GM23248 (cell line): ENCODE measurements at regions not wholly inside any gene's neighbourhood (a gene's known extent, or its start where the extent isn't known, plus 50 kb on each side); places are given as distances from the start of the nearest gene placed in this dataset.

Experiments used
- DNase-seq: peaks from one replicate; pipeline ENCODE4 v3.0.0-alpha.2; 2015
- H2AFZ ChIP-seq: fragments of 200-600 bp; sonication (generic); 2 replicates; pipeline ENCODE4 v1.6.1; 2016; ENCODE audit warnings: antibody characterized with exemption
- H3F3A ChIP-seq: fragments of 200-600 bp; sonication (generic); 2 replicates; pipeline ENCODE4 v1.6.1; 2016; ENCODE audit warnings: mild to moderate bottlenecking, antibody characterized with exemption, mixed run types; ENCODE audit not compliant: insufficient read depth
- H3K27ac ChIP-seq: fragments of 200-600 bp; sonication (generic); 2 replicates; pipeline ENCODE4 v1.5.1; 2016; ENCODE audit warnings: mild to moderate bottlenecking
- H3K27me3 ChIP-seq: fragments of 200-600 bp; sonication (generic); replicated peaks from 2 replicates; pipeline ENCODE4 v1.6.1; 2016; ENCODE audit warnings: mild to moderate bottlenecking; ENCODE audit not compliant: insufficient read depth
- H3K36me3 ChIP-seq: fragments of 200-600 bp; sonication (generic); 2 replicates; pipeline ENCODE4 v1.6.1; 2016; ENCODE audit warnings: low read depth, mild to moderate bottlenecking
- H3K4me1 ChIP-seq: fragments of 200-600 bp; sonication (generic); 2 replicates; pipeline ENCODE4 v1.6.1; 2016; ENCODE audit warnings: mild to moderate bottlenecking; ENCODE audit not compliant: insufficient read depth
- H3K4me2 ChIP-seq: fragments of 200-600 bp; sonication (generic); one replicate; pipeline ENCODE4 v1.6.1; 2016; ENCODE audit warnings: mild to moderate bottlenecking; ENCODE audit not compliant: unreplicated experiment
- H3K4me3 ChIP-seq: fragments of 200-600 bp; sonication (generic); 2 replicates; pipeline ENCODE4 v1.5.1; 2016; ENCODE audit warnings: mild to moderate bottlenecking
- H3K79me2 ChIP-seq: fragments of 200-600 bp; sonication (generic); 2 replicates; pipeline ENCODE4 v1.6.1; 2016; ENCODE audit warnings: mild to moderate bottlenecking; ENCODE audit not compliant: insufficient read depth
- H3K9ac ChIP-seq: fragments of 200-600 bp; sonication (generic); 2 replicates; pipeline ENCODE4 v1.6.1; 2016; ENCODE audit warnings: mild to moderate bottlenecking
- H3K9me2 ChIP-seq: fragments of 200-600 bp; sonication (generic); 2 replicates; pipeline ENCODE4 v1.6.1; 2016; ENCODE audit warnings: mixed run types, mild to moderate bottlenecking, moderate library complexity; ENCODE audit not compliant: insufficient read depth
- H3K9me3 ChIP-seq: fragments of 200-600 bp; sonication (generic); one replicate; pipeline ENCODE4 v1.6.1; 2017; ENCODE audit warnings: low read depth
- H4K20me1 ChIP-seq: fragments of 200-600 bp; sonication (generic); 2 replicates; pipeline ENCODE4 v1.6.0; 2016; ENCODE audit not compliant: insufficient read depth
- EZH2 ChIP-seq: fragments of 200-600 bp; sonication (generic); IDR thresholded peaks from 2 replicates; pipeline ENCODE4 v1.6.1; 2018; ENCODE audit warnings: antibody characterized with exemption, mild to moderate bottlenecking; ENCODE audit not compliant: insufficient read depth, poor library complexity, severe bottlenecking
- EZH2phosphoT487 ChIP-seq: fragments of 200-600 bp; sonication (generic); IDR thresholded peaks from 2 replicates; pipeline ENCODE4 v1.6.1; 2018; ENCODE audit warnings: antibody characterized with exemption, moderate library complexity, mild to moderate bottlenecking, low read depth; ENCODE audit not compliant: insufficient read depth
- WGBS, 2 experiments: methylation state at CpG; one replicate each; pipeline ENCODE4 v1.1.6; 2015 to 2017; ENCODE audit warnings: low lambda C conversion rate in 2 of 2, low coverage in 1 of 2; ENCODE audit errors: missing lambda C conversion rate in 2 of 2; 5-methylcytosine and 5-hydroxymethylcytosine counted together
- in situ Hi-C: fragments of 300-500 bp; cut with MboI; formaldehyde crosslinking; loops from 2 replicates; pipeline ENCODE4 v1.15.0; 2020

GRCh38 chr13:83344518-83344917 lies 537.8 kb downstream of the SLITRK1 start:
- no peaks in the 10 kb centered on the region for H3K9me3 ChIP-seq
- no peak overlapping the region for H3K27ac ChIP-seq
- no peaks in the 10 kb centered on the region for H4K20me1 ChIP-seq
- in situ Hi-C loops, result no loop called here
- H3K4me1 ChIP-seq, result no peaks in the 10 kb centered on the region
- TF ChIP-seq EZH2 (no peak), EZH2phosphoT487 (no peak)
- H3K4me3 ChIP-seq, result no peak overlapping the region
- 84 to 95% methylated on average over 2 of the region's 2 CpGs for WGBS, 2 experiments
- no peaks in the 10 kb centered on the region for H3K36me3 ChIP-seq
- H2AFZ ChIP-seq, result no peak overlapping the region
- no peaks in the 10 kb centered on the region for H3K27me3 ChIP-seq
- no peaks in the 10 kb centered on the region for H3K9me2 ChIP-seq
- H3F3A ChIP-seq, result no peaks in the 10 kb centered on the region
- no peak for DNase-seq
- H3K4me2 ChIP-seq, result no peak overlapping the region
- no peak overlapping the region for H3K9ac ChIP-seq
- H3K79me2 ChIP-seq, result no peaks in the 10 kb centered on the region

- Histone ChIP-seq H4K20me1 (no peaks in the 10 kb centered on the region), H3K4me1 (no peaks in the 10 kb centered on the region), H2AFZ (no peak overlapping the region), H3F3A (no peaks in the 10 kb centered on the region), H3K79me2 (no peaks in the 10 kb centered on the region), H3K27me3 (no peaks in the 10 kb centered on the region), H3K9me3 (no peaks in the 10 kb centered on the region), H3K4me3 (no peak overlapping the region), H3K36me3 (no peaks in the 10 kb centered on the region), H3K9ac (no peak overlapping the region), H3K27ac (no peak overlapping the region), H3K4me2 (no peak overlapping the region), H3K9me2 (no peaks in the 10 kb centered on the region)
- TF ChIP-seq EZH2phosphoT487 (no peak), EZH2 (no peak)
- in situ Hi-C loops, result no loop called here
- DNase-seq, result no peak
- 92 to 95% methylated on average over 2 of the region's 2 CpGs for WGBS, 2 experiments
These were observed 542.1 kb downstream of the SLITRK1 start for GRCh38 chr13:83340170-83340569.

- no peak overlapping the region for H2AFZ ChIP-seq
- DNase-seq, result peak; percentile 12
- no peaks in the 10 kb centered on the region for H3K27me3 ChIP-seq
- no peak for TF ChIP-seq EZH2phosphoT487
- TF ChIP-seq EZH2, result no peak
- no peaks in the 10 kb centered on the region for H3F3A ChIP-seq
- H3K9me3 ChIP-seq, result no peaks in the 10 kb centered on the region
- no peaks in the 10 kb centered on the region for H4K20me1 ChIP-seq
- no peaks in the 10 kb centered on the region for H3K36me3 ChIP-seq
- WGBS, 2 experiments, result 73 to 79% methylated on average over 7 of the region's 7 CpGs
- H3K27ac ChIP-seq, result no peak overlapping the region
- no peaks in the 10 kb centered on the region for H3K4me1 ChIP-seq
- no peak overlapping the region for H3K4me3 ChIP-seq
- no peaks in the 10 kb centered on the region for H3K79me2 ChIP-seq
- no peak overlapping the region for H3K4me2 ChIP-seq
- no peak overlapping the region for H3K9ac ChIP-seq
- H3K9me2 ChIP-seq, result no peaks in the 10 kb centered on the region
- in situ Hi-C loops, result no loop called here
These were observed 548.5 kb downstream of the SLITRK1 start for GRCh38 chr13:83333614-83334388.

GRCh38 chr13:83332751-83333150 lies 549.5 kb downstream of the SLITRK1 start:
- TF ChIP-seq EZH2 (no peak), EZH2phosphoT487 (no peak)
- Histone ChIP-seq H3K9ac (no peak overlapping the region), H3K27me3 (no peaks in the 10 kb centered on the region), H3K36me3 (no peaks in the 10 kb centered on the region), H3K4me3 (no peak overlapping the region), H2AFZ (no peak overlapping the region), H3K9me3 (no peaks in the 10 kb centered on the region), H3K4me1 (no peaks in the 10 kb centered on the region), H3F3A (no peaks in the 10 kb centered on the region), H3K4me2 (no peak overlapping the region), H3K79me2 (no peaks in the 10 kb centered on the region), H4K20me1 (no peaks in the 10 kb centered on the region), H3K9me2 (no peaks in the 10 kb centered on the region), H3K27ac (no peak overlapping the region)
- in situ Hi-C loops, result no loop called here
- no peak for DNase-seq
- WGBS, 2 experiments, result 93 to 98% methylated on average over 3 of the region's 3 CpGs

GRCh38 chr13:83327091-83327490 lies 555.2 kb downstream of the SLITRK1 start:
- Histone ChIP-seq H4K20me1 (no peaks in the 10 kb centered on the region), H3K9me3 (no peaks in the 10 kb centered on the region), H3K4me2 (no peak overlapping the region), H3K9me2 (no peaks in the 10 kb centered on the region), H2AFZ (no peak overlapping the region), H3K4me3 (no peak overlapping the region), H3F3A (peaks cover 8% of the 10 kb centered on the region), H3K79me2 (no peaks in the 10 kb centered on the region), H3K4me1 (peaks cover 11% of the 10 kb centered on the region), H3K27me3 (no peaks in the 10 kb centered on the region), H3K36me3 (no peaks in the 10 kb centered on the region), H3K9ac (no peak overlapping the region), H3K27ac (no peak overlapping the region)
- WGBS, 2 experiments, result 61 to 63% methylated on average over 5 of the region's 5 CpGs
- in situ Hi-C loops, result no loop called here
- no peak for TF ChIP-seq EZH2
- no peak for TF ChIP-seq EZH2phosphoT487
- DNase-seq, result peak; percentile 3
